H1 (cell line): ENCODE measurements at regions not wholly inside any gene's neighbourhood (a gene's known extent, or its start where the extent isn't known, plus 50 kb on each side); places are given as distances from the start of the nearest gene placed in this dataset.

Experiments used
- CTCF ChIA-PET: fragments of 300-600 bp; sonication (Branson Sonifier 250); formaldehyde crosslinking; loops from one replicate; lab custom pipeline; 2021; ENCODE audit not compliant: partially characterized antibody; lab: Charles Lee
- POLR2A ChIA-PET: fragments of 300-600 bp; sonication (Branson Sonifier 250); formaldehyde crosslinking; loops from one replicate; lab custom pipeline; 2021; ENCODE audit warnings: inconsistent platforms; ENCODE audit not compliant: partially characterized antibody; lab: Charles Lee
- DNase-seq, 2 experiments: peaks; one replicate each; pipeline versions ENCODE4 v3.0.0 to v3.0.0-alpha.2; 2010 to 2022; ENCODE audit warnings: low spot score in 2 of 2, low read depth in 1 of 2, mixed read lengths in 1 of 2
- FAIRE-seq: peaks from 2 replicates; lab custom pipeline; 2011; peaks lifted over from hg19 to GRCh38; lab: Jason Lieb, UNC
- H2AFZ ChIP-seq: 2 replicates; pipeline ENCODE4 v1.8.1; 2012; ENCODE audit warnings: low read length, inconsistent platforms
- H2AK5ac ChIP-seq: 2 replicates; pipeline ENCODE4 v1.6.1; 2013; ENCODE audit warnings: low read depth, low read length
- H2BK120ac ChIP-seq: replicated peaks from 2 replicates; pipeline ENCODE3; 2013; ENCODE audit warnings: low read depth, low read length, inconsistent platforms
- H2BK12ac ChIP-seq: 2 replicates; pipeline ENCODE4 v1.6.1; 2013; ENCODE audit warnings: low read depth, low read length
- H2BK15ac ChIP-seq: 2 replicates; pipeline ENCODE4 v1.6.1; 2013; ENCODE audit warnings: low read length
- H2BK20ac ChIP-seq: 2 replicates; pipeline ENCODE4 v1.6.1; 2013; ENCODE audit warnings: low read length
- H2BK5ac ChIP-seq: 2 replicates; pipeline ENCODE4 v1.6.1; 2013; ENCODE audit warnings: low read depth, low read length
- H3K14ac ChIP-seq: 2 replicates; pipeline ENCODE4 v1.6.1; 2013; ENCODE audit warnings: inconsistent platforms; ENCODE audit not compliant: insufficient read length
- H3K18ac ChIP-seq: 2 replicates; pipeline ENCODE4 v1.6.1; 2013; ENCODE audit warnings: low read length; ENCODE audit errors: extremely low read depth
- H3K23ac ChIP-seq: 2 replicates; pipeline ENCODE4 v1.6.1; 2013; ENCODE audit warnings: inconsistent platforms; ENCODE audit not compliant: insufficient read length
- H3K23me2 ChIP-seq: 2 replicates; pipeline ENCODE4 v1.6.1; 2013; ENCODE audit warnings: low read depth, low read length
- H3K27ac ChIP-seq: 2 replicates; pipeline ENCODE4 v1.6.1; 2011; ENCODE audit warnings: low read depth, low read length, inconsistent platforms
- H3K27me3 ChIP-seq, 4 experiments: replicated peaks in 1 of 4; 1 replicate in 1 of 4; 2 replicates in 3 of 4; pipeline versions ENCODE4 v1.6.1 to v1.8.1; 2011 to 2013; ENCODE audit warnings: low read length in 3 of 4, mild to moderate bottlenecking in 3 of 4, inconsistent platforms in 2 of 4, mixed read lengths in 2 of 4, moderate library complexity in 1 of 4; ENCODE audit not compliant: control insufficient read depth in 3 of 4, insufficient read depth in 3 of 4; ENCODE audit errors: extremely low read depth in 1 of 4
- H3K36me3 ChIP-seq, 4 experiments: 2 replicates each; pipeline versions ENCODE4 v1.6.1 to v1.8.1; 2011 to 2013; ENCODE audit warnings: mild to moderate bottlenecking in 4 of 4, low read length in 3 of 4, moderate library complexity in 2 of 4, control low read depth in 1 of 4, inconsistent platforms in 1 of 4; ENCODE audit not compliant: insufficient read depth in 4 of 4, control insufficient read depth in 2 of 4
- H3K4ac ChIP-seq: replicated peaks from 2 replicates; pipeline ENCODE3; 2013; ENCODE audit warnings: low read length, low read depth, mixed read lengths, inconsistent platforms; ENCODE audit not compliant: insufficient read length
- H3K4me1 ChIP-seq, 4 experiments: replicated peaks in 1 of 4; 1 replicate in 1 of 4; 2 replicates in 3 of 4; pipeline versions ENCODE4 v1.6.1 to v1.8.1; 2011 to 2013; ENCODE audit warnings: low read length in 3 of 4, inconsistent platforms in 2 of 4, mixed read lengths in 1 of 4; ENCODE audit not compliant: insufficient read depth in 4 of 4, control insufficient read depth in 3 of 4
- H3K4me2 ChIP-seq, 2 experiments: 2 replicates each; pipeline versions ENCODE4 v1.6.1 to v1.8.1; 2011 to 2013; ENCODE audit warnings: low read depth in 2 of 2, low read length in 2 of 2, control low read depth in 1 of 2, inconsistent platforms in 1 of 2, mild to moderate bottlenecking in 1 of 2; ENCODE audit not compliant: insufficient read depth in 1 of 2
- H3K4me3 ChIP-seq, 4 experiments: fragments of 200-600, 300-600 bp in 1 of 4; sonication (generic), shearing (Covaris generic), sonication (Bioruptor Twin) in 1 of 4; 2 replicates each; pipeline versions ENCODE4 v1.5.1 to v1.8.1; 2011 to 2016; ENCODE audit warnings: low read length in 4 of 4, low read depth in 3 of 4, control low read depth in 2 of 4, inconsistent platforms in 2 of 4, mild to moderate bottlenecking in 2 of 4, mixed read lengths in 1 of 4, moderate library complexity in 1 of 4; ENCODE audit not compliant: insufficient read depth in 2 of 4; ENCODE audit errors: extremely low read depth in 1 of 4
- H3K56ac ChIP-seq: replicated peaks from 2 replicates; pipeline ENCODE3; 2013; ENCODE audit warnings: low read depth, mild to moderate bottlenecking, mixed read lengths, low read length, inconsistent platforms; ENCODE audit not compliant: insufficient read length
- H3K79me1 ChIP-seq: 2 replicates; pipeline ENCODE4 v1.6.1; 2013; ENCODE audit warnings: low read depth, low read length, control low read depth
- H3K79me2 ChIP-seq, 2 experiments: 2 replicates each; pipeline versions ENCODE4 v1.6.1 to v1.8.1; 2012 to 2013; ENCODE audit warnings: low read length in 2 of 2, mild to moderate bottlenecking in 2 of 2, inconsistent platforms in 1 of 2; ENCODE audit not compliant: insufficient read depth in 2 of 2, control insufficient read depth in 1 of 2
- H3K9ac ChIP-seq, 4 experiments: replicated peaks in 1 of 4; 1 replicate in 1 of 4; 2 replicates in 3 of 4; pipeline versions ENCODE4 v1.6.1 to v1.8.1; 2011 to 2013; ENCODE audit warnings: low read depth in 3 of 4, low read length in 3 of 4, control low read depth in 2 of 4, mild to moderate bottlenecking in 2 of 4, moderate library complexity in 2 of 4, inconsistent platforms in 1 of 4; ENCODE audit errors: extremely low read depth in 1 of 4
- H3K9me3 ChIP-seq, 2 experiments: 2 replicates each; pipeline versions ENCODE4 v1.6.1 to v1.8.1; 2012 to 2013; ENCODE audit warnings: mild to moderate bottlenecking in 2 of 2, moderate library complexity in 2 of 2, control low read depth in 1 of 2, inconsistent platforms in 1 of 2, low read depth in 1 of 2, low read length in 1 of 2, mixed read lengths in 1 of 2; ENCODE audit not compliant: insufficient read depth in 2 of 2
- H4K20me1 ChIP-seq, 2 experiments: replicated peaks in 1 of 2; 2 replicates each; pipeline versions ENCODE3 to v1.8.1; 2011 to 2013; ENCODE audit warnings: inconsistent platforms in 2 of 2, low read length in 2 of 2, mild to moderate bottlenecking in 1 of 2; ENCODE audit not compliant: insufficient read depth in 2 of 2, control insufficient read depth in 1 of 2
- H4K5ac ChIP-seq: 2 replicates; pipeline ENCODE4 v1.6.1; 2013; ENCODE audit warnings: low read length, low read depth, mixed read lengths, inconsistent platforms; ENCODE audit not compliant: insufficient read length
- H4K8ac ChIP-seq: 2 replicates; pipeline ENCODE4 v1.8.0; 2013; ENCODE audit warnings: mild to moderate bottlenecking, moderate library complexity, low read length, inconsistent platforms; ENCODE audit not compliant: insufficient read depth; ENCODE audit errors: extremely low read depth
- H4K91ac ChIP-seq: replicated peaks from 2 replicates; pipeline ENCODE3; 2013; ENCODE audit warnings: low read length, mixed read lengths, inconsistent platforms; ENCODE audit not compliant: insufficient read length
- CREB1 ChIP-seq: IDR thresholded peaks from 2 replicates; pipeline ENCODE4 v1.6.1; 2012; ENCODE audit warnings: inconsistent platforms
- EGR1 ChIP-seq: IDR thresholded peaks from 2 replicates; pipeline ENCODE4 v1.6.1; 2011; ENCODE audit warnings: low read depth, low read length, borderline replicate concordance
- EP300 ChIP-seq, 2 experiments: IDR thresholded peaks; 1 replicate in 1 of 2; 2 replicates in 1 of 2; pipeline ENCODE4 v1.6.1; 2011 to 2012; ENCODE audit warnings: low read depth in 2 of 2, low read length in 2 of 2, mild to moderate bottlenecking in 2 of 2, borderline replicate concordance in 1 of 2, inconsistent platforms in 1 of 2, moderate library complexity in 1 of 2
- EZH2 ChIP-seq: fragments of 200-600 bp; sonication (generic); IDR thresholded peaks from 2 replicates; pipeline ENCODE4 v1.7.1; 2012; ENCODE audit warnings: low read depth, mild to moderate bottlenecking, moderate library complexity, low read length, inconsistent platforms; ENCODE audit not compliant: severe bottlenecking
- GTF2F1 ChIP-seq: IDR thresholded peaks from 2 replicates; pipeline ENCODE4 v1.6.1; 2012; ENCODE audit warnings: low read depth, low read length, improper control_type of control experiment, borderline replicate concordance
- KDM4A ChIP-seq: IDR thresholded peaks from one replicate; pipeline ENCODE4 v1.7.1; 2012; ENCODE audit warnings: low read depth, mild to moderate bottlenecking, moderate library complexity, low read length, inconsistent platforms; ENCODE audit not compliant: severe bottlenecking
- RFX5 ChIP-seq: IDR thresholded peaks from 2 replicates; pipeline ENCODE4 v1.6.1; 2011; ENCODE audit warnings: low read depth, low read length, improper control_type of control experiment, borderline replicate concordance
- SAP30 ChIP-seq: fragments of 300-600 bp; sonication (generic); IDR thresholded peaks from 2 replicates; pipeline ENCODE4 v1.7.1; 2012; ENCODE audit warnings: low read length, moderate library complexity, mild to moderate bottlenecking, inconsistent platforms; ENCODE audit not compliant: insufficient read depth, insufficient replicate concordance
- SIRT6 ChIP-seq: IDR thresholded peaks from one replicate; pipeline ENCODE4 v1.7.1; 2012; ENCODE audit warnings: low read length, inconsistent platforms
- SUZ12 ChIP-seq: fragments of 200-600 bp; sonication (generic); IDR thresholded peaks from 2 replicates; pipeline ENCODE4 v1.6.1; 2012; ENCODE audit warnings: mild to moderate bottlenecking, inconsistent platforms, low read length, moderate library complexity, mixed read lengths
- TAF1 ChIP-seq: IDR thresholded peaks from 2 replicates; pipeline ENCODE4 v1.6.1; 2011; ENCODE audit warnings: mild to moderate bottlenecking, low read depth, low read length
- WGBS, 2 experiments: shearing (Covaris generic) in 1 of 2; methylation state at CpG; one replicate each; pipeline versions ENCODE4 v1.1.6 to v1.1.7; 2013 to 2015; ENCODE audit warnings: low lambda C conversion rate in 2 of 2, mixed read lengths in 2 of 2, inconsistent platforms in 1 of 2, low coverage in 1 of 2, missing lambda C conversion rate in 1 of 2; ENCODE audit not compliant: insufficient replicate concordance in 2 of 2, insufficient coverage in 1 of 2, insufficient read length in 1 of 2; ENCODE audit errors: extremely low coverage in 1 of 2, missing lambda C conversion rate in 1 of 2; 5-methylcytosine and 5-hydroxymethylcytosine counted together
- TF ChIP-seq, protein P1 (sequence below): IDR thresholded peaks from 2 replicates; pipeline ENCODE4 v1.6.1; 2011; ENCODE audit warnings: low read length, improper control_type of control experiment

DNA sequence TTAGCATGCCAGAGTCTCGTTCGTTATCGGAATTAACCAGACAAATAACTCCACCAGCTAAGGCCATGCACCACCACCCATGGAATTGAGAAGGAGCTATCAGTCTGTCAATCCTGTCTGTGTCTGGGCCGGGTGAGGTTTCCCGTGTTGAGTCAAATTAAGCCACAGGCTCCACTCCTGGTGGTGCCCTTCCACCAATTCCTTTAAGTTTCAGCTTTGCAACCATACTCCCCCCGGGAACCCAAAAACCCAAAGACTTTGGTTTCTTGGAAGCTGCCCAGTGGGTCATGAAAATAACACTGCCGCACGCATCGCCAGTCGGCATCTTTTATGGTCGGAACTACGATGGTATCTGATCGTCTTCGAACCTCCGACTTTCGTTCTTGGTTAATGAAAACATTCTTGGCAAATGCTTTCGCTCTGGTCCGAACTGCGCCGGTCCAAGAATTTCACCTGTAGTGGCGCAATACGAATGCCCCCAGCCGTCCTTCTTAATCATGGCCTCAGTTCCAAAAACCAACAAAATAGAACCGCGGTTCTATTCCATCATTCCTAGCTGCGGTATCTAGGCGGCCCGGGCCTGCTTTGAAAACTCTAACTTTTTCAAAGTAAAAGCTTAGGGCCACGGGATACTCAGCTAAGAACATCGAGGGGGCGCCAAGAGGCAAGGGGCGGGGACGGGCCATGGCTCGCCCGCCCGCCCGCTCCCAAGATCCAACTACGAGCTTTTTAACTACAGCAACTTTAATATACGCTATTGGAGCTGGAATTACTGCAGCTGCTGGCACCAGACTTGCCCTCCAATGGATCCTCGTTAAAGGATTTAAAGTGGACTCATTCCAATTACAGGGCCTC, 1958.5 kb upstream of the DEFB115 start:
- WGBS, 2 experiments: 84% methylated on average over 40 of the region's 40 CpGs; no CpG with 5 or more reads in 1 of the 2 experiments
- DNase-seq: no peak
- TF ChIP-seq GTF2F1 (no peak), RFX5 (no peak), SIRT6 (no peak), KDM4A (no peak), EZH2 (no peak), EGR1 (no peak), CREB1 (no peak), SUZ12 (no peak), TAF1 (no peak), SAP30 (no peak), EP300 (IDR thresholded peaks at IDR 0.05; ENCODE audit: borderline replicate concordance in 1 of 2, low read depth in 2 of 2, low read length in 2 of 2) (no peak)
- TF ChIP-seq, protein P1, sequence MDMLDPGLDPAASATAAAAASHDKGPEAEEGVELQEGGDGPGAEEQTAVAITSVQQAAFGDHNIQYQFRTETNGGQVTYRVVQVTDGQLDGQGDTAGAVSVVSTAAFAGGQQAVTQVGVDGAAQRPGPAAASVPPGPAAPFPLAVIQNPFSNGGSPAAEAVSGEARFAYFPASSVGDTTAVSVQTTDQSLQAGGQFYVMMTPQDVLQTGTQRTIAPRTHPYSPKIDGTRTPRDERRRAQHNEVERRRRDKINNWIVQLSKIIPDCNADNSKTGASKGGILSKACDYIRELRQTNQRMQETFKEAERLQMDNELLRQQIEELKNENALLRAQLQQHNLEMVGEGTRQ: no peak

More for the DNA sequence above, 1958.5 kb upstream of the DEFB115 start:
- H3K23me2 ChIP-seq: no peaks in the 10 kb centered on the region
- H3K4me1 ChIP-seq: no peaks in the 10 kb centered on the region
- H4K20me1 ChIP-seq: no peaks in the 10 kb centered on the region
- no peak overlapping the region for H2BK12ac ChIP-seq
- peaks cover 0 to 8% (median 0%) of the 10 kb centered on the region in 4 experiments; a peak in 1 of 8 replicates for H3K36me3 ChIP-seq
- H3K4me3 ChIP-seq: no peak overlapping the region
- no peak overlapping the region for H2BK15ac ChIP-seq
- H4K8ac ChIP-seq: no peak overlapping the region
- H3K4ac ChIP-seq: no peak overlapping the region
- no peak overlapping the region for H3K18ac ChIP-seq
- H2BK5ac ChIP-seq: no peak overlapping the region
- H3K9me3 ChIP-seq: peaks cover 44 to 83% of the 10 kb centered on the region in 2 experiments
- no peaks in the 10 kb centered on the region for H3K27me3 ChIP-seq
- FAIRE-seq: no peak
- no peak overlapping the region for H2AK5ac ChIP-seq
- no peak overlapping the region for H3K56ac ChIP-seq
- no peak overlapping the region for H2BK120ac ChIP-seq
- H3K4me2 ChIP-seq: no peak overlapping the region
- no peak overlapping the region for H4K91ac ChIP-seq
- no peaks in the 10 kb centered on the region for H3K79me2 ChIP-seq
- ChIA-PET CTCF (no interaction called here), POLR2A (no interaction called here)
- H2AFZ ChIP-seq: no peak overlapping the region
- H3K79me1 ChIP-seq: no peaks in the 10 kb centered on the region
- no peak overlapping the region for H3K9ac ChIP-seq
- H3K14ac ChIP-seq: no peak overlapping the region
- no peak overlapping the region for H2BK20ac ChIP-seq
- H4K5ac ChIP-seq: no peak overlapping the region
- no peak overlapping the region for H3K23ac ChIP-seq
- H3K27ac ChIP-seq: no peak overlapping the region
